ENCODE measurements at regions not wholly inside any gene's neighbourhood (a gene's known extent, or its start where the extent isn't known, plus 50 kb on each side); places are given as distances from the start of the nearest gene placed in this dataset.

- no peak overlapping the region for H3K27ac ChIP-seq (replicated peaks)
- intact Hi-C loops (cut with micrococcal nuclease), result no loop called here
- no peak overlapping the region for H3K4me3 ChIP-seq
- no peaks in the 10 kb centered on the region for H3K27me3 ChIP-seq (ENCODE audit: low read depth)
- no peaks in the 10 kb centered on the region for H3K9me3 ChIP-seq (replicated peaks)
- no peaks in the 10 kb centered on the region for H3K36me3 ChIP-seq
- no peak for TF ChIP-seq CTCF (IDR thresholded peaks at IDR 0.05; ENCODE audit: borderline replicate concordance)
- no peak for DNase-seq
- peaks cover 16% of the 10 kb centered on the region for H3K4me1 ChIP-seq
These were observed 316.0 kb downstream of the QKI start for GRCh38 chr6:163730246-163731210.

- TF ChIP-seq CTCF (IDR thresholded peaks at IDR 0.05; ENCODE audit: borderline replicate concordance), result no peak
- H3K27ac ChIP-seq (replicated peaks), result no peak overlapping the region
- no peak overlapping the region for H3K4me3 ChIP-seq
- DNase-seq, result no peak
- H3K9me3 ChIP-seq (replicated peaks), result no peaks in the 10 kb centered on the region
- H3K27me3 ChIP-seq (ENCODE audit: low read depth), result no peaks in the 10 kb centered on the region
- no peaks in the 10 kb centered on the region for H3K36me3 ChIP-seq
- intact Hi-C loops (cut with micrococcal nuclease), result no loop called here
- peaks cover 16% of the 10 kb centered on the region for H3K4me1 ChIP-seq
These were observed 314.8 kb downstream of the QKI start for GRCh38 chr6:163729127-163729872.

DNA sequence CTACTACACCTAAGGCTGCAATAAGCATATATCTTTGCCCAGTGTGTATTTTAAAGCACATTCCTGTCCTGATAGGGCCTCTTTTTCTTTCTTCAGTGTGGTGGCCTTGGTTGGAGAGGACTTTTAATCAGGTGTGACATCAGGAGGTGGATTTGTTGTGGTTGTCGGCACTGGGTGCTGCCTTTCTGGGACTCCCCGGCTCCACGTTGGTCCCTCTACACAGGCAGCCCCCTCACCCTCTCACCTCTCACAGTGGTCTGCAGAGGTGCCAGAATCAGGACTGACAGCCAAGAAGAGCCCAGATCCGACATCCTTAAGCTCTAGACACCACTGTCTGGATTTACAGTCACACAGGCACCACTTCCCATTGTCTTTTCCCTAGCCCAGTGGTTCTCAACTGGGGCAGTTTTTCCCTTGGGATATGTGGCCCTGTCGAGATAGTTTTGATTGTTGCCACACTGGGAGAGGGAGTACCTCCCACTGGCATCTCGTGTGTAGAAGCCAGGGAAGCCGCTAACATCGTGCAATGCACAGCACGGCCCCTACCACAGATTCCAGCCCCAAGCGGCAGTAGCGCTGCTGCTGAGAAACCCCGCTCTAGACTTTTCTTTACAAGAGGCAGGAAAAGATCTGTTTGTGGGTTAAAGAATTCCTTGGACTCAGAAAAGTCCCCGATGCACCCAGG is 314.1 kb downstream of the QKI start:
- DNase-seq, result no peak
- Histone ChIP-seq H3K27ac (replicated peaks) (no peak overlapping the region), H3K27me3 (ENCODE audit: low read depth) (no peaks in the 10 kb centered on the region), H3K36me3 (no peaks in the 10 kb centered on the region), H3K4me3 (no peak overlapping the region), H3K4me1 (peaks cover 16% of the 10 kb centered on the region), H3K9me3 (replicated peaks) (no peaks in the 10 kb centered on the region)
- intact Hi-C loops (cut with micrococcal nuclease), result no loop called here
- TF ChIP-seq CTCF (IDR thresholded peaks at IDR 0.05; ENCODE audit: borderline replicate concordance), result no peak

GRCh38 chr6:163726037-163726695 is 311.6 kb downstream of the QKI start:
- H3K9me3 ChIP-seq (replicated peaks), result no peaks in the 10 kb centered on the region
- H3K4me1 ChIP-seq, result no peaks in the 10 kb centered on the region
- H3K4me3 ChIP-seq, result no peak overlapping the region
- H3K27ac ChIP-seq (replicated peaks), result no peak overlapping the region
- no peaks in the 10 kb centered on the region for H3K27me3 ChIP-seq (ENCODE audit: low read depth)
- intact Hi-C loops (cut with micrococcal nuclease), result no loop called here
- no peaks in the 10 kb centered on the region for H3K36me3 ChIP-seq
- no peak for DNase-seq
- TF ChIP-seq CTCF (IDR thresholded peaks at IDR 0.05; ENCODE audit: borderline replicate concordance), result no peak

Data from left ventricle myocardium inferior (tissue), 1 donor.